Mucosa of descending colon (tissue), 3 donors: ENCODE measurements at regions not wholly inside any gene's neighbourhood (a gene's known extent, or its start where the extent isn't known, plus 50 kb on each side); places are given as distances from the start of the nearest gene placed in this dataset.
"Not testable (repeated sequence)": the region's sequence is repeated elsewhere in the genome, so short reads cannot be mapped to it uniquely, and the experiment has no call there.

Experiments
- ATAC-seq: fragments of 200-7000 bp; cut with Tn5 transposase; one replicate; pipeline ENCODE4 v1.9.1; 2020; ENCODE audit warnings: mild to moderate bottlenecking, moderate library complexity
- DNase-seq, 3 donors: peaks; one replicate each; pipeline ENCODE4 v3.0.0-alpha.2; 2020
- H3K36me3 ChIP-seq: fragments of 200-600 bp; one replicate; pipeline ENCODE4 v1.8.0; 2021; ENCODE audit warnings: low read depth, mild to moderate bottlenecking
- H3K4me1 ChIP-seq: fragments of 200-600 bp; one replicate; pipeline ENCODE4 v1.8.0; 2021; ENCODE audit warnings: low read depth, mild to moderate bottlenecking
- H3K4me3 ChIP-seq: fragments of 200-600 bp; one replicate; pipeline ENCODE4 v1.8.0; 2021; ENCODE audit warnings: mild to moderate bottlenecking
- H3K9me3 ChIP-seq: fragments of 200-600 bp; one replicate; pipeline ENCODE4 v1.8.0; 2021; ENCODE audit warnings: mild to moderate bottlenecking
- intact Hi-C, 2 donors: fragments of 100-400 bp; cut with DNase I in 1 of 2; cut with micrococcal nuclease in 1 of 2; formaldehyde crosslinking; loops; one replicate each; pipeline versions ENCODE4 v1.11.0 to v1.11.1; 2022; cut with DNase I, micrococcal nuclease
- TF ChIP-seq, protein P1 (sequence below): fragments of 200-600 bp; IDR thresholded peaks from one replicate; pipeline ENCODE4 v1.8.0; 2022; ENCODE audit warnings: antibody characterized with exemption, mild to moderate bottlenecking
- donor health status: DM: no; HTN: no; CAD: no; lungs with moderate emphysema.
- donor health status: DM: no; HTN: no; CAD: no.
- donor health status: DM: no; HTN: yes; CAD: no.

DNA sequence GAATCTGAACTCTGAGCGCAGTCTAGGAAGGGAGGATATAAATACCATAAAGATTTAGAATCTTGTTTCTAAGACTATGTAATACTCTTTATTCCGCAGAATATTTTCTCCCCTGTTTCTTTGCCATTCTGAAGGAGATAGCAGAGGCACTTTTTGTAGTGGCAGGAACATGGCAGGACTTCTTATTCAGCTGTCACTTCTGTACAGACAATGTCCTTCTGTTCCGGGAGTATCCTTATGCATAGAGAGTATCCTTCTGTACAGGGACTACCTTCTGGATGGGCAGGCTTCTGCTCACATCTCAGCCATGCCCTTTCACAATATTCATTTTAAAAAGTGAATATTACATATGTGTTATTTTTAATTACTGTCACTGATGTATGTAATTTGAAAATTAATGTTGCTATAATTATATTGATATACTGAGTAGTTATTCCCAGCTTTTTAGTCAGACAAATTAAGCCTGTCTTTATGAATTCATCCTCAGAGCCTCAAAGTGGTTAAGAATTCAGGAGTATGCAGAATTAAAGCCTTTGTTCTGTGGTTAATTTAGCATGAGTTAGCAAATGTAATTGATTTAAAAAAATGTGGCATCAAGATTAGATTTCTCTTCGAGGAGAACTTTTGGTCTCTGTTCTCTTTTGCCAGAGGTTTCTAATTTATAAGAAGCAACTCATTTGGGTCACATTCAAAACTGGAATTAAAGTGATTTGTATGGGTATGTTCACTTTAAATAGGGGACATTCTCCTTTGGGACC, 174.4 kb downstream of the FHIP1A start:
- intact Hi-C loops = no loop called here
- Histone ChIP-seq H3K4me3 (no peak overlapping the region), H3K36me3 (no peaks in the 10 kb centered on the region), H3K9me3 (no peaks in the 10 kb centered on the region), H3K4me1 (no peaks in the 10 kb centered on the region)
- ATAC-seq (no peak), DNase-seq (no peak)
- TF ChIP-seq, protein P1, sequence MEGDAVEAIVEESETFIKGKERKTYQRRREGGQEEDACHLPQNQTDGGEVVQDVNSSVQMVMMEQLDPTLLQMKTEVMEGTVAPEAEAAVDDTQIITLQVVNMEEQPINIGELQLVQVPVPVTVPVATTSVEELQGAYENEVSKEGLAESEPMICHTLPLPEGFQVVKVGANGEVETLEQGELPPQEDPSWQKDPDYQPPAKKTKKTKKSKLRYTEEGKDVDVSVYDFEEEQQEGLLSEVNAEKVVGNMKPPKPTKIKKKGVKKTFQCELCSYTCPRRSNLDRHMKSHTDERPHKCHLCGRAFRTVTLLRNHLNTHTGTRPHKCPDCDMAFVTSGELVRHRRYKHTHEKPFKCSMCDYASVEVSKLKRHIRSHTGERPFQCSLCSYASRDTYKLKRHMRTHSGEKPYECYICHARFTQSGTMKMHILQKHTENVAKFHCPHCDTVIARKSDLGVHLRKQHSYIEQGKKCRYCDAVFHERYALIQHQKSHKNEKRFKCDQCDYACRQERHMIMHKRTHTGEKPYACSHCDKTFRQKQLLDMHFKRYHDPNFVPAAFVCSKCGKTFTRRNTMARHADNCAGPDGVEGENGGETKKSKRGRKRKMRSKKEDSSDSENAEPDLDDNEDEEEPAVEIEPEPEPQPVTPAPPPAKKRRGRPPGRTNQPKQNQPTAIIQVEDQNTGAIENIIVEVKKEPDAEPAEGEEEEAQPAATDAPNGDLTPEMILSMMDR = no peak

GRCh38 chr4:151584101-151584500, 175.1 kb downstream of the FHIP1A start:
- Histone ChIP-seq H3K4me3 (no peak overlapping the region), H3K9me3 (no peaks in the 10 kb centered on the region), H3K4me1 (no peaks in the 10 kb centered on the region), H3K36me3 (no peaks in the 10 kb centered on the region)
- no peak for DNase-seq
- no peak for ATAC-seq
- intact Hi-C loops = no loop called here
- TF ChIP-seq, protein P1 = no peak

DNA sequence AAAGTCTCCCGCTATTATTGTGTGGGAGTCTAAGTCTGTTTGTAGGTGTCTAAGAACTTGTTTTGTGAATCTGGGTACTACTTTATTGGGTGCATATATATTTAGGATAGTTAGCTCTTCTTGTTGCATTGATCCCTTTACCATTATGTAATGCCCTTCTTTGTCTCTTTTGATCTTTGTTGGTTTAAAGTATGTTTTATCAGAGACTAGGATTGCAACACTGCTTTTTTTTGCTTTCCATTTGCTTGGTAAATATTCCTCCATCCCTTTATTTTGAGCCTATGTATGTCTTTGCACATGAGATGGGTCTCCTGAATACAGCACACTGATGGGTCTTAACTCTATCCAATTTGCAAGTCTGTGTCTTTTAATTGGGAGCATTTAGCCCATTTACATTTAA, 165.2 kb downstream of the GATB start:
- H3K4me3 ChIP-seq, intact Hi-C loops, H3K36me3 ChIP-seq, H3K4me1 ChIP-seq, H3K9me3 ChIP-seq, ATAC-seq, DNase-seq: not testable (repeated sequence)

DNA sequence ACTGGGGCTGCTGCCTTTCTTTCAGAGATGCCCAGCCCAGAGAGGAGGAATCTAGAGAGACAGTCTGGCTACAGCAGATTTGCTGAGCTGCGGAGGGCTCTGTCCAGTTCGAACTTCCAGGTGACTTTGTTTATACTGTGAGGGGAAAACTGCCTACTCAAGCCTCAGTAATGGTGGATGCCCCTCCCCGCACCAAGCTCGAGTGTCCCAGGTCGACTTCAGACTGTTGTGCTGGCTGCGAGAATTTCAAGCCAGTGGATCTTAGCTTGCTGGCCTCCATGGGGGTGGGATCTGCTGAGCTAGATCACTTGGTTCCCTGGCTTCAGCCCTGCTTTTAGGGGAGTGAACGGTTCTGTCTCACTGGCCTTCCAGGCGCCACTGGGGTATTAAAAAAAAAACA, 163.1 kb downstream of the GATB start:
- H3K36me3 ChIP-seq, ATAC-seq, H3K9me3 ChIP-seq, DNase-seq, H3K4me3 ChIP-seq, H3K4me1 ChIP-seq, intact Hi-C loops: not testable (repeated sequence)

DNA sequence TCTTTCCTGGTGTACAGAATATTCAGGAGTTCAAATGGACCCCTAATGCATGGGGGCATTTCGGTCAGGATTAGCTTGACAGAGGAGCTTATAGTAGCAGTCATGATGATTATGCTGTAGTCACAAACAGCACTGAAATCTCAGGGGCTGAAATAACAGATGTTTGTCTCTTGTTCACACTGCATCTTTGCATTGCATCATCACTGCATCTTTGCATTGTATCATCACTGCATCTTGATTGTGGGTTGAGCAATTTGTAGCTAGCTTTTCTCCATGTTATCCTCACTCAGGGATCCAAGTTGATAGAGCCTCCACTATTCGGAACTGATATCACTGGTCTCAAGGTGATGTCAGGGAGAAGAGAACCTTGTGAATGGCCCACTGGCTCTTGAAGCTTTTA, 160.9 kb downstream of the GATB start:
- no peaks in the 10 kb centered on the region for H3K9me3 ChIP-seq
- H3K36me3 ChIP-seq = no peaks in the 10 kb centered on the region
- no peaks in the 10 kb centered on the region for H3K4me1 ChIP-seq
- ATAC-seq (no peak), DNase-seq (no peak)
- TF ChIP-seq, protein P1 = no peak
- intact Hi-C loops = no loop called here
- H3K4me3 ChIP-seq = no peak overlapping the region

- intact Hi-C loops = no loop called here
- H3K4me3 ChIP-seq = no peak overlapping the region
- TF ChIP-seq, protein P1 = no peak
Measured at GRCh38 chr4:151600432-151600831, 160.4 kb downstream of the GATB start.

GRCh38 chr4:151603377-151603776, 157.4 kb downstream of the GATB start:
- H3K4me1 ChIP-seq = no peaks in the 10 kb centered on the region

More at GRCh38 chr4:151600432-151600831, 160.4 kb downstream of the GATB start:
- H3K36me3 ChIP-seq = no peaks in the 10 kb centered on the region
- no peak for ATAC-seq
- DNase-seq = no peak
- no peaks in the 10 kb centered on the region for H3K4me1 ChIP-seq
- H3K9me3 ChIP-seq = no peaks in the 10 kb centered on the region

More at GRCh38 chr4:151603377-151603776, 157.4 kb downstream of the GATB start:
- ATAC-seq (no peak), DNase-seq (no peak)
- Histone ChIP-seq H3K4me3 (no peak overlapping the region), H3K36me3 (no peaks in the 10 kb centered on the region), H3K9me3 (no peaks in the 10 kb centered on the region)
- intact Hi-C loops = no loop called here
- TF ChIP-seq, protein P1 = no peak
